ENCODE measurements at regions not wholly inside any gene's neighbourhood (a gene's known extent, or its start where the extent isn't known, plus 50 kb on each side); places are given as distances from the start of the nearest gene placed in this dataset.
"Not testable (repeated sequence)": the region's sequence is repeated elsewhere in the genome, so short reads cannot be mapped to it uniquely, and the experiment has no call there.

- in situ Hi-C loops (cut with HindIII; ENCODE audit: low sequenced_read_pairs), result no loop called here
Measured at GRCh38 chr16:80263181-80263823, 277.5 kb upstream of the DYNLRB2 start.

- in situ Hi-C loops (cut with HindIII; ENCODE audit: low sequenced_read_pairs), result no loop called here
Measured at GRCh38 chr16:80260906-80261311, 279.9 kb upstream of the DYNLRB2 start.

DNA sequence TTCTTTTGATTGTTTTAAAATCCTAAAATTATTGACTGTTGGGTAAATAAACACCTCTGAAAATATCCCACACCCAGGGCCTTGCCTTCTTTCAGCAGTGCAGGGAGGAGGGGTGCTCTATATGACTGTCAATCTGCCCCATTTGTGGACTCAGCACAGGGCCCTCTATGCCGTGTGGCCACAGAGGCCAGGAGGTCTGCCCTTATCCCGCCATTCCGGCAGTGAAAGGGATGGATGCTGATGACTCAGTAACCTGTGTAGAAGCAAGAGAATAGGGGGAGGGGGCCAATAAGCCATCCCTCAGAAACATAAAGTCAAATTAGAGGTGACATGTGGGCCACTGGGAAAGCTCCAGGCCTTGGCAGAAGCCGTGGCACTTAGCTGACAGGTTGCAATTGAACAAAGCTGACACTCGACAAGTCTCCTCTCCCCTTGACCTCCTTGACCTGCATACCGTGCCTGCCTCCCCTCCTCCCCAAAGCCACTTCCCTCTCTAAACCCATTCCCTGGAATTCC lies 281.4 kb upstream of the DYNLRB2 start:
- in situ Hi-C loops (cut with HindIII; ENCODE audit: low sequenced_read_pairs), result no loop called here

DNA sequence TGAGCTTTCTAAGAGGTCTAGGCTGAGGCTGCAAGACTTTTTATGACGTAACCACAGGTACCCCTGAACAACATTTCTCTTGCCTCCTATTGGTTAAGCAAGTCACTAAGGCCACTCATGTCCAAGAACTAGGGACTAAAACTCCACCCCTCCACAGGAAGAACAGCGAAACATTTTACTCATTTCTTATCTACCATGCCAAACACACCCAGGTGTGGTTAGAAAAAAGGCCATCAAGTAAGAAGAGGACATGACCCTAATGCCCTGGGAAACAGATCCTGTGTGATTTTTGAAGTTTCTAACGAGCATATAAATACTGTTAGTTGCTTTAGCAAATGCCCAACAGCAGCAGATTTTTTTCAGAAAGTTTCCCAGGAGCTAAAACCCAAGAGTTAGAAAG lies 282.4 kb upstream of the DYNLRB2 start:
- in situ Hi-C loops (cut with HindIII; ENCODE audit: low sequenced_read_pairs), result no loop called here

DNA sequence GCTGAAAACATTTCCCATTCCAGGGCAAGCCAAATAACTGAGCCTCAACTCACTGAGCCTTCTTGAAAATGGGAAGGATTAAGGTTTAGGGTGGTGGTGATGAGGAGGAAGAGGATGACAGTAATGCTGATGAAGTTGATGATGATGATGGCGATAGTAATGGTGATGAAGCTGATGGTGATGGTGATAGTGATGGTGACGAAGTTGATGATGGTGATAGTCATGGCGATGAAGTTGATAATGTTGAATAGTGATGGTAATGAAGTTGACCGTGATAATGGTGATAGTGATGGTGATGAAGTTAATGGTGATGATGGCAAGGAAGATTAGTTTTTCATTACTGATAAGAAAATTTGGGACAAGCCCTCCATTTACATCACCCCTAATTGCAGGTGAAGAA lies 285.8 kb upstream of the DYNLRB2 start:
- in situ Hi-C loops (cut with HindIII; ENCODE audit: low sequenced_read_pairs), result no loop called here

DNA sequence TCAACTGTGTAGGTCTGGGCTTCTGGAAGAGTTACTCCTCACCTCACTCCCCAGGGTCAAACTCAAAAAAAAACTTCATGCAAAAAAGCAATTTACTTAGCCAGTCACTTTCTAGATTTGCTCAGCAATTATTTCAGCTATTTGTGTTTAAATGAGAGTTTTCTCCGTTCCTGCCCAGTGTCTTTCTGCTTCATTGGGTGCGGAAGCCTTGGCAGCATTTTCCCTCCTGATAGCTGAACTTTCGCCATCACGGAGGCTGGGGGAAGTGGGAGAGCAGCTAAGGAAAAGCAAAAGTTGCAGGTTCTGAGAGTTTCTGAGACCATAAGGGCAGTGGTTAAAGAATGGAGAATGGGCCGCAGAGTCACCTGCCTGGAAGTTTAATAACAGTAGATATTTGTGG lies 287.1 kb upstream of the DYNLRB2 start:
- in situ Hi-C loops (cut with HindIII; ENCODE audit: low sequenced_read_pairs), result no loop called here

DNA sequence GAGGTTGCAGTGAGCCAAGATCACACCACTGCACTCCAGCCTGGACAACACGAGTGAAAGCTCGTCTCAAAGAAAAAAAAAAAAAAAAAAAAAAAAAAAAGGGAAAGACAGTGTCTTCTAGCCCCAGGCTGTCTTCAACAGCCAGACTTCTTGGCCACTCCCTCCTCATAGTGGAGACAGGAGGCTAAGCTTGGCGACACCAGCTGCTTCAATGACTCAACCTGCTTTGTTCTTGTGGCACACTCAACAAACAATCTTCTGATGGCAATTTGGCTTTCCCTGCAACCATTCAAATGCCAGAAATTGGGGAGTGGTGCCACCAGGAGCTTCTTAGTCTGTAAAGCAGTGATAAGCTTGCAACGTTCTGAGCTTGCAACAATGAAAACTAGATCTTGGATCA lies 290.4 kb upstream of the DYNLRB2 start:
- in situ Hi-C loops (cut with HindIII; ENCODE audit: low sequenced_read_pairs), result no loop called here

DNA sequence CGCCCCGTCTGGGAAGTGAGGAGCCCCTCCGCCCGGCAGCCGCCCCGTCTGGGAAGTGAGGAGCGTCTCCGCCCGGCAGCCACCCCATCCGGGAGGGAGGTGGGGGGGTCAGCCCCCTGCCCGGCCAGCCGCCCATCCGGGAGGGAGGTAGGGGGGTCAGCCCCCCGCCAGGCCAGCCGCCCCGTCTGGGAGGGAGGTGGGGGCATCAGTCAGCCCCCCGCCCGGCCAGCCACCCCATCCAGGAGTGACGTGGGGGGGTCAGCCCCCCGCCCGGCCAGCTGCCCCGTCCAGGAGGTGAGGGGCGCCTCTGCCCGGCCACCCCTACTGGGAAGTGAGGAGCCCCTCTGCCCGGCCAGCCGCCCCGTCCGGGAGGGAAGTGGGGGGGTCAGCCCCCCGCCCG lies 297.5 kb upstream of the DYNLRB2 start:
- in situ Hi-C loops (cut with HindIII; ENCODE audit: low sequenced_read_pairs), result not testable (repeated sequence)

GRCh38 chr16:80242279-80242678 lies 298.5 kb upstream of the DYNLRB2 start:
- in situ Hi-C loops (cut with HindIII; ENCODE audit: low sequenced_read_pairs), result not testable (repeated sequence)

GRCh38 chr16:80233097-80233835 lies 307.5 kb upstream of the DYNLRB2 start:
- in situ Hi-C loops (cut with HindIII; ENCODE audit: low sequenced_read_pairs), result no loop called here

DNA sequence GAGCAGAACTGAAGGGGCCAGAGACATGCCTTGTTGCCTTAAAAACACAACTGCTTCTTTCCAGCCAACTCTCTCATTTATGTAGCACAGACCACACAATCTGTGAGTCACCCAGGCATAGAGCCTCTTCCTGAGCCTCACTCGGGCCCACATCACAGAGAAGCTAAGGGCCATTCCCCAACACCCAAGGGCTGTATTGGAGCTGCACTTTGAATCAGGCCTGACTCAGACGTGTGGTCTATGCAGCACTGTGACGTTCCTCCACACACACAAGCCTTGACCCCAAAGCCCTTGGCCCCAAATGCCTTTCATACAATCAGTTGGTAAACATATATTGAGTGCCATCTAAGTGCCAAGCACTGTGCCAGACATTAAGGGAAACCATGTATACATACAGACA lies 308.9 kb upstream of the DYNLRB2 start:
- in situ Hi-C loops (cut with HindIII; ENCODE audit: low sequenced_read_pairs), result no loop called here

GRCh38 chr16:80231121-80231520 lies 309.7 kb upstream of the DYNLRB2 start:
- in situ Hi-C loops (cut with HindIII; ENCODE audit: low sequenced_read_pairs), result no loop called here

DNA sequence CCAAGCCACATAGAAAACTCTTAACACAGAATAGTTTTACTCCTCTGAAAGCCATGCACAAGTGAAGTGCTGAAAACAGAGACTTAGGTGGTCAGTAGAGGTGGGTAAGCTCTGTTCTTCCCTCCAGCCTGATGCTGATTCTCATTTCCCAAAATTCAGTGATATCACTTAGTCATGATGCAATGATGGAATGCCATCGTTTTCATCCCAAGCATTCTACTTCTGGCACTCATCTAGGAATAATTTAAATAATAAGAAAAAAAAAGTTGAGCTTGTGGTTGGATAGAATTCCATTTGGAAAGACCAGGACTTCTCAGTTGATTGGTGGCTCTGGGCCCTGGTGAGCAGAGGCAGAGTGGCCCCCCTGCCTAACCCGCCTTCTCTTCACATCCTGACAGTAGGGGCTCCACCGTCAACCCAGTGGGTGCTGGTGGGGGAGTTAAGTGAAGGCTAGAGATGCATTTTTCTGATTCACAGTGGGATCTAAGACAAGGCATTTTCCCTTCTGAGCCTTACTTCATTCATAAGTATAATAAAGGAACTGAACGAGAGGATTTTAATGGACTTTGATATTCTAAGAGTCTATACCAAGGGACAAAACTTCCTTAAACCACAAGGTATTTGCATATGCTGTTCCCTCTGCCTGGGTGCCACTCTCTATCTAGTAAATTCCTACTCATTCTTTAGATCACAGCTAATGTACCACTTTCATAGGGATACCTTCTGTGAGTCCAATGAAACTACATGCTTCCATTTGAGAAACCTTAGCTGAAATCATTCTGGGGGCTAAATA lies 310.3 kb upstream of the DYNLRB2 start:
- in situ Hi-C loops (cut with HindIII; ENCODE audit: low sequenced_read_pairs), result no loop called here

DNA sequence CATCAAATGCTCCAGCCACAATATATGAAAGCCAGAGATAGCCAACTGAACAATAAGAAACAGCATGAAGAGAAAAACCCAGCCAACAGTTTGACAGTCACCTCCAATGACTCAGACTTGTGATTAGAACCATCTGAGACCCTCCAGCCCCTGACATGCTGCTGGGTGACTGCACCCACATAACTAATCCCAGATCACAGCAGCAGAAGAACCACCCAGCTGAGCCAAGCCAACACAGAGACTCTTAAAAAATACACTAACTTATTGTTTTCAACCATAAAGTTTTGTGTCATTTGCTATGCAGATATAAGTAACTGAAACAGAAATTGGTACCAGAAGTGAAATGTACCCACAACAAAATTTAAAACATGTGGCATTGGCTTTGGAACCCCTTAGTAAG lies 314.3 kb upstream of the DYNLRB2 start:
- in situ Hi-C loops (cut with HindIII; ENCODE audit: low sequenced_read_pairs), result no loop called here

- in situ Hi-C loops (cut with HindIII; ENCODE audit: low sequenced_read_pairs), result no loop called here
Measured at GRCh38 chr16:80210787-80211186, 330.0 kb upstream of the DYNLRB2 start.

GRCh38 chr16:80208743-80209142 lies 332.1 kb upstream of the DYNLRB2 start:
- in situ Hi-C loops (cut with HindIII; ENCODE audit: low sequenced_read_pairs), result no loop called here

- in situ Hi-C loops (cut with HindIII; ENCODE audit: low sequenced_read_pairs), result no loop called here
Measured at GRCh38 chr16:80208015-80208414, 332.8 kb upstream of the DYNLRB2 start.

- in situ Hi-C loops (cut with HindIII; ENCODE audit: low sequenced_read_pairs), result no loop called here
Measured at GRCh38 chr16:80203821-80204220, 337.0 kb upstream of the DYNLRB2 start.

- in situ Hi-C loops (cut with HindIII; ENCODE audit: low sequenced_read_pairs), result no loop called here
Measured at GRCh38 chr16:80202831-80203413, 337.9 kb upstream of the DYNLRB2 start.

GRCh38 chr16:80200079-80200478 lies 340.7 kb upstream of the DYNLRB2 start:
- in situ Hi-C loops (cut with HindIII; ENCODE audit: low sequenced_read_pairs), result no loop called here

DNA sequence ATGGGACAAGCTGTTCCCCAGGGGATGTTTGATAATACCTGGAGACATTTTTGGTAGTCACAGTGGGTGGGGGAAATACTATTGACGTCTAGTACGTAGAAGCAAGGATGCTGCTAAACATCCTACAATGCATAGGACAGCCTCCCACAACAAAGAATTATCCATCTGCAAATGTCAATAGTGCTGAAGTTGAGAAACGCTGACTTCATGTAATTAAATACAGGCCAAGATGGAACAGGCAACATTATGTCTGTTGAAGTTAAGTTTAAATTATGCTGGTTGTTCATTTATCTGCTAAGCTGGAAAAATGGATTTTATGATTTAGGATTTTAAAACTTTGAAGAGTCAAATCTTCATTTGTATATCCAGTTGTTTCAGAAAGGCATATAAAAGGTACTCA lies 341.2 kb upstream of the DYNLRB2 start:
- in situ Hi-C loops (cut with HindIII; ENCODE audit: low sequenced_read_pairs), result no loop called here
